LNCaP clone FGC (cell line): ENCODE measurements at regions not wholly inside any gene's neighbourhood (a gene's known extent, or its start where the extent isn't known, plus 50 kb on each side); places are given as distances from the start of the nearest gene placed in this dataset.

ENCODE experiments used
- DNase-seq: peaks from one replicate; pipeline ENCODE4 v3.0.0-alpha.2; 2011; ENCODE audit warnings: low read depth
- H3K4me3 ChIP-seq: 2 replicates; pipeline ENCODE4 v1.5.1; 2011; ENCODE audit warnings: mild to moderate bottlenecking, low read depth, low read length, control low read depth
- CTCF ChIP-seq: IDR thresholded peaks from 2 replicates; pipeline ENCODE4 v1.5.1; 2012; ENCODE audit warnings: mild to moderate bottlenecking; ENCODE audit not compliant: control insufficient read depth, insufficient read depth; ENCODE audit errors: extremely low read depth

GRCh38 chr2:212709280-212709679, 170.7 kb upstream of the ERBB4 start:
- no peak for DNase-seq
- no peak for TF ChIP-seq CTCF
- H3K4me3 ChIP-seq, result no peak overlapping the region

GRCh38 chr2:212708355-212708754, 169.8 kb upstream of the ERBB4 start:
- no peak overlapping the region for H3K4me3 ChIP-seq
- DNase-seq, result no peak
- no peak for TF ChIP-seq CTCF

GRCh38 chr2:212695426-212695825, 156.8 kb upstream of the ERBB4 start:
- no peak for TF ChIP-seq CTCF
- DNase-seq, result no peak
- no peak overlapping the region for H3K4me3 ChIP-seq

- DNase-seq, result no peak
- TF ChIP-seq CTCF, result no peak
- H3K4me3 ChIP-seq, result no peak overlapping the region
These were observed 155.8 kb upstream of the ERBB4 start for GRCh38 chr2:212694398-212694797.

GRCh38 chr2:212692466-212692865, 153.9 kb upstream of the ERBB4 start:
- TF ChIP-seq CTCF, result no peak
- no peak overlapping the region for H3K4me3 ChIP-seq
- no peak for DNase-seq

- H3K4me3 ChIP-seq, result no peak overlapping the region
- peak; percentile 77 for TF ChIP-seq CTCF
- peak; percentile 31 for DNase-seq
These were observed 147.8 kb upstream of the ERBB4 start for GRCh38 chr2:212686285-212686895.
